ENCODE measurements at regions not wholly inside any gene's neighbourhood (a gene's known extent, or its start where the extent isn't known, plus 50 kb on each side); places are given as distances from the start of the nearest gene placed in this dataset.
A peak's percentile ranks its signal among the peaks of the same experiment; 100 is the strongest.

DNA sequence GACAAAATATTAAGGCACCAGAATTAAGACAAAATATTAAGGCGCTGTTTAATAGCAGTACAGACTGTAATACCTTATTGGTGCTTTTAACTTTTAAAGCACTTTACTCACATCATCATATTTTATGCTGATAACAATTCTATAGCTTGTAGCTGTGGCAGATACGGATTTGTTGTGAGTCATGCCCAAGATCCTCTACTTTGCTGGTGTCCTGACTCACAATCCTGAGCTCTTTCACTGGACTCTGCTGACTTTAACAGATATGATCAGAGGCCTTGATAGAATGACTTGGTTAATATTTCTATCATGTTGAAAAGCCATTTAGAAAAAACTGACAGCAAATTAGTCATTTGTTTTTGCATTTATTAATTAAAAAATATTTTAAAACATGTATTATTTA is 99.0 kb upstream of the PKP2 start:
- H3K9me3 Mint-ChIP-seq (ENCODE audit: unreplicated experiment) = no peaks in the 10 kb centered on the region
- BruUV-seq (replicated peaks) = no TSS peak
- H3K27me3 Mint-ChIP-seq (ENCODE audit: insufficient read depth, unreplicated experiment) = peaks cover 10% of the 10 kb centered on the region
- DNase-seq (ENCODE audit: unreplicated experiment) = no peak
- TF ChIP-seq, protein P1, sequence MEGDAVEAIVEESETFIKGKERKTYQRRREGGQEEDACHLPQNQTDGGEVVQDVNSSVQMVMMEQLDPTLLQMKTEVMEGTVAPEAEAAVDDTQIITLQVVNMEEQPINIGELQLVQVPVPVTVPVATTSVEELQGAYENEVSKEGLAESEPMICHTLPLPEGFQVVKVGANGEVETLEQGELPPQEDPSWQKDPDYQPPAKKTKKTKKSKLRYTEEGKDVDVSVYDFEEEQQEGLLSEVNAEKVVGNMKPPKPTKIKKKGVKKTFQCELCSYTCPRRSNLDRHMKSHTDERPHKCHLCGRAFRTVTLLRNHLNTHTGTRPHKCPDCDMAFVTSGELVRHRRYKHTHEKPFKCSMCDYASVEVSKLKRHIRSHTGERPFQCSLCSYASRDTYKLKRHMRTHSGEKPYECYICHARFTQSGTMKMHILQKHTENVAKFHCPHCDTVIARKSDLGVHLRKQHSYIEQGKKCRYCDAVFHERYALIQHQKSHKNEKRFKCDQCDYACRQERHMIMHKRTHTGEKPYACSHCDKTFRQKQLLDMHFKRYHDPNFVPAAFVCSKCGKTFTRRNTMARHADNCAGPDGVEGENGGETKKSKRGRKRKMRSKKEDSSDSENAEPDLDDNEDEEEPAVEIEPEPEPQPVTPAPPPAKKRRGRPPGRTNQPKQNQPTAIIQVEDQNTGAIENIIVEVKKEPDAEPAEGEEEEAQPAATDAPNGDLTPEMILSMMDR (IDR thresholded peaks at IDR 0.05; ENCODE audit: unreplicated experiment) = no peak
- ChIA-PET POLR2A (interaction anchor here (0.6 kb wide), 1 partner anchor 15 kb away, joined by 3 read pairs; no protein-coding TSS in a partner anchor), CTCF (no interaction called here)
- H3K27ac Mint-ChIP-seq (ENCODE audit: low read depth, unreplicated experiment) = no peak overlapping the region
- peaks cover 9% of the 10 kb centered on the region for H3K4me1 Mint-ChIP-seq (ENCODE audit: insufficient read depth, unreplicated experiment)
- intact Hi-C loops (cut with micrococcal nuclease) = no loop called here
- no peaks in the 10 kb centered on the region for H3K36me3 Mint-ChIP-seq (ENCODE audit: insufficient read depth, unreplicated experiment)
- no peak overlapping the region for H3K4me3 Mint-ChIP-seq (ENCODE audit: unreplicated experiment)

DNA sequence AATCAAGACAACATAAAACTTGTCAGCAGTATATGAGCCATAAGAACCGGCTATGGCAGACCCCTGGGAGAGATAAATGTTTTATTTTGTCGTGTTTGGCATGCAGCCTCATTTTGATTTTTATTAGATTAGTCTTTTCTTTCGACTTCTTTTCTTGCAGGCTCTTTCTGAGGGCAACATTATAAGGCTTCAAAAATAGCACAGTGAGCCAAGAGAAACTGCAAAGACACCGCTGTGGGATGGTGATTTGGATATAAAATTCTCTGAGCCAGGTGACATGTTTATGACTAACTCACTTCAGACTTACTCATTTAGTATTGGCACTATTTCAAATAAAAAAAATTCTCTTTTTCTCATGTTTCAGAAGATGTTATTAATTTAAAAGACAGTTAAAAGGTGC is 96.8 kb upstream of the PKP2 start:
- TF ChIP-seq, protein P1 (IDR thresholded peaks at IDR 0.05; ENCODE audit: unreplicated experiment) = no peak
- H3K27ac Mint-ChIP-seq (ENCODE audit: low read depth, unreplicated experiment) = no peak overlapping the region
- intact Hi-C loops (cut with micrococcal nuclease) = no loop called here
- no peaks in the 10 kb centered on the region for H3K36me3 Mint-ChIP-seq (ENCODE audit: insufficient read depth, unreplicated experiment)
- ChIA-PET CTCF (interaction anchor here (0.7 kb wide), 1 partner anchor 1424 kb away, joined by 5 read pairs; no protein-coding TSS in a partner anchor), POLR2A (no interaction called here)
- H3K27me3 Mint-ChIP-seq (ENCODE audit: insufficient read depth, unreplicated experiment) = peaks cover 10% of the 10 kb centered on the region
- no peaks in the 10 kb centered on the region for H3K9me3 Mint-ChIP-seq (ENCODE audit: unreplicated experiment)
- peaks cover 15% of the 10 kb centered on the region for H3K4me1 Mint-ChIP-seq (ENCODE audit: insufficient read depth, unreplicated experiment)
- BruUV-seq (replicated peaks) = no TSS peak
- H3K4me3 Mint-ChIP-seq (ENCODE audit: unreplicated experiment) = no peak overlapping the region
- DNase-seq (ENCODE audit: unreplicated experiment) = no peak

DNA sequence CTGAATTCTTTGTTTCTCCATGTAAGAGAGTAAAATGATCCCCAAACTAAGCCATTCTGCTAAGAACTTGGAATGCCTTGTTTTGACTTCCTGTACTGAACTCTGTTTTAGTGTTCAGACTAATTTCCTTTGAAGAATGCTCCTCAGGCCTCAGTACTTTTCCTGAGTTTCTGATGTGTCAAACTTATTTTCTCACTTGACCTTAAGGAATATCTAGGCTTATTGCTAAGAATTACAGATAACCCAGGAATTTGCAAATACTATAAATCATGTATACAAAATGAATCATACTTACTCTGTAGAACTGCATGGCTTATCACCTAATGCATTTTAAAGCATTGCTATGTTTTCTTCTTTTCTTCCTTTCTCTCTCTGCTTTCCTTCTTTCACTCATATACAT is 93.1 kb upstream of the PKP2 start:
- DNase-seq (ENCODE audit: unreplicated experiment) = no peak
- TF ChIP-seq, protein P1 (IDR thresholded peaks at IDR 0.05; ENCODE audit: unreplicated experiment) = no peak
- no peaks in the 10 kb centered on the region for H3K36me3 Mint-ChIP-seq (ENCODE audit: insufficient read depth, unreplicated experiment)
- no TSS peak for BruUV-seq (replicated peaks)
- H3K27me3 Mint-ChIP-seq (ENCODE audit: insufficient read depth, unreplicated experiment) = peaks cover 10% of the 10 kb centered on the region
- peaks cover 15% of the 10 kb centered on the region for H3K4me1 Mint-ChIP-seq (ENCODE audit: insufficient read depth, unreplicated experiment)
- intact Hi-C loops (cut with micrococcal nuclease) = no loop called here
- POLR2A ChIA-PET = interaction anchor here (0.7 to 1.1 kb wide), 2 partner anchors 14 to 217 kb away, joined by 3 read pairs; no protein-coding TSS in a partner anchor
- H3K9me3 Mint-ChIP-seq (ENCODE audit: unreplicated experiment) = no peaks in the 10 kb centered on the region
- H3K4me3 Mint-ChIP-seq (ENCODE audit: unreplicated experiment) = no peak overlapping the region
- H3K27ac Mint-ChIP-seq (ENCODE audit: low read depth, unreplicated experiment) = no peak overlapping the region
- CTCF ChIA-PET = interaction anchor here (0.9 kb wide), 1 partner anchor 234 kb away, joined by 4 read pairs; no protein-coding TSS in a partner anchor

DNA sequence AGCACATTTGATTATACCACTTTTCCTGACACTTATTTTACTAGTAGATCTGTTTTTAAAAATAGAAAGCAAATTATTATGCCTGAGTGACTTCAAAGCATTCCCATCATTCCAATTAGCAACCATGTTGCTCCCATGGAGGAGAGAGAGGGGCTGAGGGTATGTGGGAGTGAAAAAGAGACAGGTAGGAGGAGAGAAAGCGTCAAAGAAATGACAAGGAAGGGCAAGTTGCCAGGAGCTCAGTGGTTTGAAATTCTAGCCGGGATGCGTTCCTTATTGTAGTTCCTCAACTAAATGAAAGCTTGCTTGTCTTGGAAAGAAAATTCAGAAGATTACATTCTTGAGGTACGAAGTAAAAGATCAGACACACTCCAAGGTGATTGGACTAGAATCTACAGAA is 92.4 kb upstream of the PKP2 start:
- ChIA-PET CTCF (no interaction called here), POLR2A (interaction anchor here (1.1 to 1.4 kb wide), 2 partner anchors 10 to 217 kb away, joined by 3 read pairs; no protein-coding TSS in a partner anchor)
- Mint-ChIP-seq H3K9me3 (ENCODE audit: unreplicated experiment) (no peaks in the 10 kb centered on the region), H3K4me3 (ENCODE audit: unreplicated experiment) (no peak overlapping the region), H3K36me3 (ENCODE audit: insufficient read depth, unreplicated experiment) (no peaks in the 10 kb centered on the region), H3K27ac (ENCODE audit: low read depth, unreplicated experiment) (no peak overlapping the region), H3K27me3 (ENCODE audit: insufficient read depth, unreplicated experiment) (peaks cover 3% of the 10 kb centered on the region), H3K4me1 (ENCODE audit: insufficient read depth, unreplicated experiment) (peaks cover 12% of the 10 kb centered on the region)
- no TSS peak for BruUV-seq (replicated peaks)
- peak; percentile 8 for DNase-seq (ENCODE audit: unreplicated experiment)
- intact Hi-C loops (cut with micrococcal nuclease) = no loop called here
- TF ChIP-seq, protein P1 (IDR thresholded peaks at IDR 0.05; ENCODE audit: unreplicated experiment) = no peak
